HCT116 (cell line): ENCODE measurements at regions not wholly inside any gene's neighbourhood (a gene's known extent, or its start where the extent isn't known, plus 50 kb on each side); places are given as distances from the start of the nearest gene placed in this dataset.
"Not testable (repeated sequence)": the region's sequence is repeated elsewhere in the genome, so short reads cannot be mapped to it uniquely, and the experiment has no call there.

Experiments used
- ATAC-seq: fragments of 200-7000 bp; cut with Tn5 transposase; 2 replicates; pipeline ENCODE4 v1.9.1; 2020; ENCODE audit warnings: mild to moderate bottlenecking, moderate library complexity
- BruUV-seq: library from RNA; stranded (reverse); fragments of 400-500 nt; replicated peaks from 2 replicates; lab custom pipeline; 2021; lab: Mats Ljungman, UMichigan
- CTCF ChIA-PET: fragments of 300-600 bp; sonication (Branson Sonifier 250); formaldehyde crosslinking; loops from one replicate; lab custom pipeline; 2021; ENCODE audit warnings: antibody characterized with exemption; lab: Charles Lee
- POLR2A ChIA-PET: fragments of 300-600, 350-600 bp; sonication (Branson Sonifier 250); formaldehyde crosslinking; loops from one replicate; lab custom pipeline; 2021; ENCODE audit warnings: antibody characterized with exemption; lab: Charles Lee
- RAD21 ChIA-PET, 2 experiments: fragments of 300-600 bp; sonication (Branson Sonifier 250); formaldehyde crosslinking; loops; one replicate each; lab custom pipeline; 2023; ENCODE audit warnings: low total read pairs in 2 of 2; ENCODE audit not compliant: uncharacterized antibody in 2 of 2, unreplicated experiment in 2 of 2, low non-redundant PET in 1 of 2; lab: Charles Lee
- DNase-seq: peaks from one replicate; pipeline ENCODE4 v3.0.0-alpha.2; 2010; ENCODE audit warnings: low read depth, low spot score
- H2AFZ ChIP-seq: fragments of 200-600 bp; shearing (Covaris generic), sonication (generic); 2 replicates; pipeline ENCODE4 v1.6.1; 2017; ENCODE audit warnings: low read depth, mixed run types, mixed read lengths, antibody characterized with exemption, low read length; ENCODE audit not compliant: poor library complexity, severe bottlenecking
- H3K27ac ChIP-seq: 2 replicates; pipeline ENCODE4 v1.5.1; 2012; ENCODE audit warnings: low read depth, low read length
- H3K27me3 ChIP-seq: fragments of 200-600 bp; sonication (generic); 2 replicates; pipeline ENCODE4 v1.6.1; 2016; ENCODE audit warnings: mixed run types, low read length, mixed read lengths; ENCODE audit not compliant: insufficient read depth
- H3K36me3 ChIP-seq, 2 experiments: fragments of 200-500 bp in 1 of 2; fragments of 200-600 bp in 1 of 2; sonication (Bioruptor generic) in 1 of 2; sonication (generic) in 1 of 2; 2 replicates each; pipeline versions ENCODE4 v1.5.1 to v1.6.1; 2014 to 2016; ENCODE audit warnings: low read length in 2 of 2, inconsistent platforms in 1 of 2, mixed read lengths in 1 of 2, mixed run types in 1 of 2; ENCODE audit not compliant: insufficient read depth in 2 of 2, control insufficient read depth in 1 of 2
- H3K4me1 ChIP-seq, 2 experiments: fragments of 200-600 bp in 1 of 2; sonication (generic) in 1 of 2; 2 replicates each; pipeline versions ENCODE4 v1.5.1 to v1.6.1; 2012 to 2017; ENCODE audit warnings: low read length in 2 of 2, inconsistent platforms in 1 of 2, mild to moderate bottlenecking in 1 of 2, mixed read lengths in 1 of 2, mixed run types in 1 of 2, moderate library complexity in 1 of 2; ENCODE audit not compliant: insufficient read depth in 2 of 2, control insufficient read depth in 1 of 2
- H3K4me2 ChIP-seq: fragments of 200-600 bp; sonication (generic); 2 replicates; pipeline ENCODE4 v1.6.1; 2017; ENCODE audit warnings: mixed run types, low read length, mixed read lengths
- H3K4me3 ChIP-seq, 2 experiments: fragments of 200-600 bp in 1 of 2; sonication (generic) in 1 of 2; replicated peaks in 1 of 2; 2 replicates each; pipeline ENCODE4 v1.5.1; 2011 to 2016; ENCODE audit warnings: low read length in 2 of 2, control low read depth in 1 of 2, low read depth in 1 of 2, mild to moderate bottlenecking in 1 of 2, mixed read lengths in 1 of 2, mixed run types in 1 of 2
- H3K79me2 ChIP-seq: fragments of 200-600 bp; sonication (generic); 2 replicates; pipeline ENCODE4 v1.6.1; 2017; ENCODE audit warnings: mild to moderate bottlenecking, mixed run types, low read length, moderate library complexity, mixed read lengths; ENCODE audit not compliant: insufficient read depth
- H3K9ac ChIP-seq: fragments of 200-600 bp; sonication (generic); 2 replicates; pipeline ENCODE4 v1.6.1; 2016; ENCODE audit warnings: low read length, mixed read lengths
- H3K9me2 ChIP-seq: fragments of 200-600 bp; sonication (generic), shearing (Covaris generic); 2 replicates; pipeline ENCODE4 v1.6.1; 2017; ENCODE audit warnings: mixed run types, mild to moderate bottlenecking, moderate library complexity; ENCODE audit not compliant: insufficient read depth
- H3K9me3 ChIP-seq, 2 experiments: fragments of 200-500 bp in 1 of 2; fragments of 200-600 bp in 1 of 2; sonication (Bioruptor generic) in 1 of 2; sonication (generic) in 1 of 2; 2 replicates each; pipeline ENCODE4 v1.6.1; 2014 to 2017; ENCODE audit warnings: low read length in 2 of 2, mixed read lengths in 2 of 2, inconsistent platforms in 1 of 2, low read depth in 1 of 2, mild to moderate bottlenecking in 1 of 2, mixed run types in 1 of 2, moderate library complexity in 1 of 2; ENCODE audit not compliant: control insufficient read depth in 1 of 2, insufficient read depth in 1 of 2
- H4K20me1 ChIP-seq: fragments of 200-600 bp; sonication (generic), shearing (Covaris generic); 2 replicates; pipeline ENCODE4 v1.6.1; 2017; ENCODE audit warnings: mixed run types, mild to moderate bottlenecking, moderate library complexity; ENCODE audit not compliant: insufficient read depth
- CBX3 ChIP-seq: IDR thresholded peaks from 2 replicates; pipeline ENCODE4 v1.6.1; 2012; ENCODE audit warnings: low read depth
- CTCF ChIP-seq, 3 experiments: fragments of 200-600 bp in 1 of 3; sonication (generic) in 1 of 3; IDR thresholded peaks in 2 of 3; conservative IDR thresholded peaks in 1 of 3; 2 replicates each; pipeline ENCODE4 v1.5.1; 2012 to 2017; ENCODE audit warnings: low read depth in 2 of 3, low read length in 2 of 3, antibody characterized with exemption in 1 of 3, borderline replicate concordance in 1 of 3, control low read depth in 1 of 3, mild to moderate bottlenecking in 1 of 3, mixed read lengths in 1 of 3, mixed run types in 1 of 3, moderate library complexity in 1 of 3; ENCODE audit not compliant: insufficient read depth in 1 of 3
- EGR1 ChIP-seq: IDR thresholded peaks from 2 replicates; pipeline ENCODE4 v1.6.1; 2012; ENCODE audit warnings: low read depth
- EZH2 ChIP-seq: fragments of 200-600 bp; sonication (generic); IDR thresholded peaks from 2 replicates; pipeline ENCODE4 v1.6.1; 2017; ENCODE audit warnings: antibody characterized with exemption, mixed run types
- JUND ChIP-seq: IDR thresholded peaks from 2 replicates; pipeline ENCODE4 v1.6.1; 2012
- POLR2A ChIP-seq: IDR thresholded peaks from 2 replicates; pipeline ENCODE4 v1.7.0; 2011; ENCODE audit warnings: borderline replicate concordance; ENCODE audit not compliant: insufficient read depth, insufficient read length; ENCODE audit errors: extremely low read depth
- POLR2AphosphoS5 ChIP-seq: IDR thresholded peaks from 2 replicates; pipeline ENCODE4 v1.6.1; 2011; ENCODE audit warnings: mild to moderate bottlenecking, low read depth, low read length, moderate library complexity
- RAD21 ChIP-seq: IDR thresholded peaks from 2 replicates; pipeline ENCODE4 v1.6.1; 2012; ENCODE audit warnings: low read depth, mild to moderate bottlenecking
- SIN3A ChIP-seq: IDR thresholded peaks from 2 replicates; pipeline ENCODE4 v1.6.1; 2012; ENCODE audit warnings: low read depth
- TCF7L2 ChIP-seq: IDR thresholded peaks from 2 replicates; pipeline ENCODE4 v1.7.0; 2011; ENCODE audit warnings: borderline replicate concordance, inconsistent platforms; ENCODE audit not compliant: insufficient read depth, insufficient read length; ENCODE audit errors: extremely low read depth
- ZFX ChIP-seq: fragments of 450-650 bp; IDR thresholded peaks from 2 replicates; pipeline ENCODE4 v1.6.1; 2017
- intact Hi-C: fragments of 100-400 bp; cut with micrococcal nuclease; formaldehyde crosslinking; loops from 2 replicates; pipeline ENCODE4 v1.10.0; 2022
- TF ChIP-seq, protein P1 (sequence below): IDR thresholded peaks from 2 replicates; pipeline ENCODE4 v1.6.1; 2012; ENCODE audit warnings: low read depth
- TF ChIP-seq, protein P2 (sequence below): IDR thresholded peaks from 2 replicates; pipeline ENCODE4 v1.6.1; 2012
- TF ChIP-seq, protein P3 (sequence below): IDR thresholded peaks from 2 replicates; pipeline ENCODE4 v1.6.1; 2012

- TF ChIP-seq, protein P1, sequence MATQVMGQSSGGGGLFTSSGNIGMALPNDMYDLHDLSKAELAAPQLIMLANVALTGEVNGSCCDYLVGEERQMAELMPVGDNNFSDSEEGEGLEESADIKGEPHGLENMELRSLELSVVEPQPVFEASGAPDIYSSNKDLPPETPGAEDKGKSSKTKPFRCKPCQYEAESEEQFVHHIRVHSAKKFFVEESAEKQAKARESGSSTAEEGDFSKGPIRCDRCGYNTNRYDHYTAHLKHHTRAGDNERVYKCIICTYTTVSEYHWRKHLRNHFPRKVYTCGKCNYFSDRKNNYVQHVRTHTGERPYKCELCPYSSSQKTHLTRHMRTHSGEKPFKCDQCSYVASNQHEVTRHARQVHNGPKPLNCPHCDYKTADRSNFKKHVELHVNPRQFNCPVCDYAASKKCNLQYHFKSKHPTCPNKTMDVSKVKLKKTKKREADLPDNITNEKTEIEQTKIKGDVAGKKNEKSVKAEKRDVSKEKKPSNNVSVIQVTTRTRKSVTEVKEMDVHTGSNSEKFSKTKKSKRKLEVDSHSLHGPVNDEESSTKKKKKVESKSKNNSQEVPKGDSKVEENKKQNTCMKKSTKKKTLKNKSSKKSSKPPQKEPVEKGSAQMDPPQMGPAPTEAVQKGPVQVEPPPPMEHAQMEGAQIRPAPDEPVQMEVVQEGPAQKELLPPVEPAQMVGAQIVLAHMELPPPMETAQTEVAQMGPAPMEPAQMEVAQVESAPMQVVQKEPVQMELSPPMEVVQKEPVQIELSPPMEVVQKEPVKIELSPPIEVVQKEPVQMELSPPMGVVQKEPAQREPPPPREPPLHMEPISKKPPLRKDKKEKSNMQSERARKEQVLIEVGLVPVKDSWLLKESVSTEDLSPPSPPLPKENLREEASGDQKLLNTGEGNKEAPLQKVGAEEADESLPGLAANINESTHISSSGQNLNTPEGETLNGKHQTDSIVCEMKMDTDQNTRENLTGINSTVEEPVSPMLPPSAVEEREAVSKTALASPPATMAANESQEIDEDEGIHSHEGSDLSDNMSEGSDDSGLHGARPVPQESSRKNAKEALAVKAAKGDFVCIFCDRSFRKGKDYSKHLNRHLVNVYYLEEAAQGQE, result no peak
- TF ChIP-seq TCF7L2 (no peak), JUND (no peak), CBX3 (no peak), RAD21 (no peak), POLR2A (no peak), SIN3A (no peak), EGR1 (no peak), EZH2 (no peak), ZFX (no peak), CTCF (IDR thresholded peaks at IDR 0.05 in 2 of 3, conservative IDR thresholded peaks at IDR 0.05 in 1 of 3; ENCODE audit: borderline replicate concordance in 1 of 3, insufficient read depth in 1 of 3, low read depth in 2 of 3, low read length in 2 of 3) (no peak), POLR2AphosphoS5 (no peak)
- TF ChIP-seq, protein P2, sequence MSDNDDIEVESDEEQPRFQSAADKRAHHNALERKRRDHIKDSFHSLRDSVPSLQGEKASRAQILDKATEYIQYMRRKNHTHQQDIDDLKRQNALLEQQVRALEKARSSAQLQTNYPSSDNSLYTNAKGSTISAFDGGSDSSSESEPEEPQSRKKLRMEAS, result no peak
- TF ChIP-seq, protein P3, sequence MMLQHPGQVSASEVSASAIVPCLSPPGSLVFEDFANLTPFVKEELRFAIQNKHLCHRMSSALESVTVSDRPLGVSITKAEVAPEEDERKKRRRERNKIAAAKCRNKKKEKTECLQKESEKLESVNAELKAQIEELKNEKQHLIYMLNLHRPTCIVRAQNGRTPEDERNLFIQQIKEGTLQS, result no peak
- Histone ChIP-seq H3K79me2 (no peaks in the 10 kb centered on the region), H3K27ac (no peak overlapping the region), H3K4me2 (peak overlapping the region; percentile 98), H3K9ac (0 out of 2 replicates have a peak overlapping the region, but pooled peaks have one; percentile 66), H3K4me3 (peak overlapping the region in 1 of 2 experiments; percentile 66; a peak in 2 of 4 replicates), H3K9me2 (no peaks in the 10 kb centered on the region), H3K27me3 (no peaks in the 10 kb centered on the region), H3K36me3 (no peaks in the 10 kb centered on the region), H3K4me1 (peaks cover 5 to 35% of the 10 kb centered on the region in 2 experiments), H3K9me3 (no peaks in the 10 kb centered on the region), H4K20me1 (no peaks in the 10 kb centered on the region), H2AFZ (peak overlapping the region; percentile 100)
- ChIA-PET RAD21 (no interaction called here), CTCF (interaction anchor here (1.1 kb wide), 1 partner anchor 9 kb away, joined by 3 read pairs; no protein-coding TSS in a partner anchor), POLR2A (no interaction called here)
- no peak for DNase-seq
- ATAC-seq, result no peak
- intact Hi-C loops, result loop anchor here (5.0 to 10.0 kb wide), 2 partner anchors 68 to 305 kb away; no protein-coding TSS in a partner anchor
- BruUV-seq, result no TSS peak
These were observed 127.1 kb upstream of the ZNF184 start for GRCh38 chr6:27599859-27600532.

GRCh38 chr6:27597031-27597567, 124.2 kb upstream of the ZNF184 start:
- H3K9me3 ChIP-seq, H3K36me3 ChIP-seq, H3K9me2 ChIP-seq, H3K27ac ChIP-seq, H3K4me2 ChIP-seq, H3K9ac ChIP-seq, H2AFZ ChIP-seq, H3K79me2 ChIP-seq, H3K27me3 ChIP-seq, RAD21 ChIA-PET, intact Hi-C loops, DNase-seq, BruUV-seq, H4K20me1 ChIP-seq, POLR2A ChIA-PET, ATAC-seq, H3K4me3 ChIP-seq: not testable (repeated sequence)
- CTCF ChIA-PET, result interaction anchor here (1.8 kb wide), 1 partner anchor 12 kb away, joined by 4 read pairs; no protein-coding TSS in a partner anchor
- peaks cover 7 to 45% of the 10 kb centered on the region in 2 experiments for H3K4me1 ChIP-seq
